ENCODE measurements at regions not wholly inside any gene's neighbourhood (a gene's known extent, or its start where the extent isn't known, plus 50 kb on each side); places are given as distances from the start of the nearest gene placed in this dataset.
"Not testable (repeated sequence)": the region's sequence is repeated elsewhere in the genome, so short reads cannot be mapped to it uniquely, and the experiment has no call there.

DNA sequence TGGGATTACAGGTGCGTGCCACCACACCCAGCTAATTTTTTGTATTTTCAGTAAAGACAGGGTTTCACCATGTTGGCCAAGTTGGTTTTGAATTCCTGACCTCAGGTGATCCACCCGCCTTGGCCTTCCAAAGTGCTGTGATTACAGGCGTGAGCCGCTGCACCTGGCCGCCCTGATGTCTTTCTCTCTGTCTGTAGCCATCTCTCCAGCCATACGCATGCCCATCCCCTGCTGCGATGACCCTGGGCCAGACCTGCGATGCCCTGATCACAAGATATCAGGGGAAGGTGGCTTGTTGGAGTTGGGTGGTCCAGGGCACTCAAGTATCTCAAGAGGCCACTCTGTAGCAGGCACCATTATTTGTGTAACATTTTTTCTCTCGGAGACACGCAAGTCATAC is 54.4 kb upstream of the RBFOX2 start:
- intact Hi-C loops (cut with micrococcal nuclease) = no loop called here
- Histone ChIP-seq H3K27me3 (ENCODE audit: control insufficient read depth in 2 of 2, insufficient read depth in 2 of 2, low read length in 2 of 2) (no peaks in the 10 kb centered on the region), H3K9me3 (replicated peaks in 1 of 2; ENCODE audit: control insufficient read depth in 1 of 2, insufficient read depth in 1 of 2, low read length in 2 of 2) (no peaks in the 10 kb centered on the region), H3K9ac (ENCODE audit: insufficient read depth, low read length, poor library complexity, severe bottlenecking) (no peak overlapping the region), H3K4me3 (replicated peaks in 1 of 3; ENCODE audit: low read depth in 2 of 3, low read length in 3 of 3) (no peak overlapping the region), H3K4me2 (replicated peaks; ENCODE audit: extremely low read depth, low read length, poor library complexity, severe bottlenecking) (no peak overlapping the region), H3K36me3 (replicated peaks in 1 of 2; ENCODE audit: control insufficient read depth in 1 of 2, insufficient read depth in 2 of 2, low read length in 2 of 2) (no peaks in the 10 kb centered on the region), H4K20me1 (ENCODE audit: insufficient read depth, low read length) (no peaks in the 10 kb centered on the region), H2AFZ (ENCODE audit: insufficient read depth, low read depth, low read length, poor library complexity, severe bottlenecking) (no peak overlapping the region), H3K79me2 (ENCODE audit: insufficient read depth, low read length) (no peaks in the 10 kb centered on the region), H3K4me1 (ENCODE audit: control insufficient read depth in 1 of 2, insufficient read depth in 2 of 2, low read length in 2 of 2) (no peaks in the 10 kb centered on the region), H3K27ac (ENCODE audit: low read depth in 1 of 2, low read length in 2 of 2) (no peak overlapping the region)
- Mint-ChIP-seq H3K27ac (no peak overlapping the region), H3K4me3 (peak overlapping the region in 1 of 2 donors; percentile 35), H3K27me3 (ENCODE audit: low read depth in 3 of 3) (peaks cover 18 to 26% (median 19%) of the 10 kb centered on the region in 3 donors), H3K9me3 (peaks cover 0 to 2% (median 0%) of the 10 kb centered on the region in 7 donors), H3K4me1 (no peaks in the 10 kb centered on the region), H3K36me3 (no peaks in the 10 kb centered on the region)
- DNase-seq = no peak
- TF ChIP-seq, protein P1, sequence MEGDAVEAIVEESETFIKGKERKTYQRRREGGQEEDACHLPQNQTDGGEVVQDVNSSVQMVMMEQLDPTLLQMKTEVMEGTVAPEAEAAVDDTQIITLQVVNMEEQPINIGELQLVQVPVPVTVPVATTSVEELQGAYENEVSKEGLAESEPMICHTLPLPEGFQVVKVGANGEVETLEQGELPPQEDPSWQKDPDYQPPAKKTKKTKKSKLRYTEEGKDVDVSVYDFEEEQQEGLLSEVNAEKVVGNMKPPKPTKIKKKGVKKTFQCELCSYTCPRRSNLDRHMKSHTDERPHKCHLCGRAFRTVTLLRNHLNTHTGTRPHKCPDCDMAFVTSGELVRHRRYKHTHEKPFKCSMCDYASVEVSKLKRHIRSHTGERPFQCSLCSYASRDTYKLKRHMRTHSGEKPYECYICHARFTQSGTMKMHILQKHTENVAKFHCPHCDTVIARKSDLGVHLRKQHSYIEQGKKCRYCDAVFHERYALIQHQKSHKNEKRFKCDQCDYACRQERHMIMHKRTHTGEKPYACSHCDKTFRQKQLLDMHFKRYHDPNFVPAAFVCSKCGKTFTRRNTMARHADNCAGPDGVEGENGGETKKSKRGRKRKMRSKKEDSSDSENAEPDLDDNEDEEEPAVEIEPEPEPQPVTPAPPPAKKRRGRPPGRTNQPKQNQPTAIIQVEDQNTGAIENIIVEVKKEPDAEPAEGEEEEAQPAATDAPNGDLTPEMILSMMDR (IDR thresholded peaks at IDR 0.05) = no peak
- WGBS (ENCODE audit: insufficient coverage) = 89% methylated on average over 7 of the region's 10 CpGs

DNA sequence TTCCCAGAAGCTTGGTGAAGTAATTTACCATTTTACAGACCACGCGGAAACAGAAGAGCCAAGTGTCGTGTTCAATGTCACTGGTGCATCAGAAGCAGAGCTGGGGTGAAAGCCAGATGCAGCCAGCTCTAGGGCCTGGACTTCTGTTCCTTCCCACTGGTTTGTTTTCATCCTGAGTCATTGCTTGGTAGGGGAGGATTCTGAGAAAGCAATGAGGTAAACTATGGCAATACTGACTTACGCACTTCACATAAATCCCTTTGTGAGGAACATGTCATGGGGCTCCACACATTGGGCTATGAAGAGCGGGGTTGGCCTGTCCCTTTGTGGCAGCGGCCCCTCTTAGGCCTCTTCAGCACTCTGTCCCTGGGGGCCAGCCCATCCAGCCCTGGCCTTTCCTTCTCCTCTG is 52.4 kb upstream of the RBFOX2 start:
- peaks cover 2 to 14% (median 7%) of the 10 kb centered on the region in 7 donors for H3K9me3 Mint-ChIP-seq
- Histone ChIP-seq H3K4me3 (replicated peaks in 1 of 3; ENCODE audit: low read depth in 2 of 3, low read length in 3 of 3) (no peak overlapping the region), H4K20me1 (ENCODE audit: insufficient read depth, low read length) (no peaks in the 10 kb centered on the region), H3K4me1 (ENCODE audit: control insufficient read depth in 1 of 2, insufficient read depth in 2 of 2, low read length in 2 of 2) (no peaks in the 10 kb centered on the region), H3K9me3 (replicated peaks in 1 of 2; ENCODE audit: control insufficient read depth in 1 of 2, insufficient read depth in 1 of 2, low read length in 2 of 2) (no peaks in the 10 kb centered on the region), H3K4me2 (replicated peaks; ENCODE audit: extremely low read depth, low read length, poor library complexity, severe bottlenecking) (no peak overlapping the region), H3K79me2 (ENCODE audit: insufficient read depth, low read length) (no peaks in the 10 kb centered on the region), H3K9ac (ENCODE audit: insufficient read depth, low read length, poor library complexity, severe bottlenecking) (no peak overlapping the region), H3K27me3 (ENCODE audit: control insufficient read depth in 2 of 2, insufficient read depth in 2 of 2, low read length in 2 of 2) (peaks cover 0 to 10% of the 10 kb centered on the region in 2 donors), H3K27ac (ENCODE audit: low read depth in 1 of 2, low read length in 2 of 2) (no peak overlapping the region), H2AFZ (ENCODE audit: insufficient read depth, low read depth, low read length, poor library complexity, severe bottlenecking) (no peak overlapping the region), H3K36me3 (replicated peaks in 1 of 2; ENCODE audit: control insufficient read depth in 1 of 2, insufficient read depth in 2 of 2, low read length in 2 of 2) (no peaks in the 10 kb centered on the region)
- H3K27me3 Mint-ChIP-seq (ENCODE audit: low read depth in 3 of 3) = peaks cover 31 to 41% (median 33%) of the 10 kb centered on the region in 3 donors
- 98% methylated on average over 4 of the region's 6 CpGs for WGBS (ENCODE audit: insufficient coverage)
- H3K36me3 Mint-ChIP-seq = no peaks in the 10 kb centered on the region
- H3K4me1 Mint-ChIP-seq = no peaks in the 10 kb centered on the region
- peak overlapping the region in 1 of 2 donors; percentile 45 for H3K4me3 Mint-ChIP-seq
- TF ChIP-seq, protein P1 (IDR thresholded peaks at IDR 0.05) = no peak
- H3K27ac Mint-ChIP-seq = no peak overlapping the region
- intact Hi-C loops (cut with micrococcal nuclease) = no loop called here
- DNase-seq = no peak

DNA sequence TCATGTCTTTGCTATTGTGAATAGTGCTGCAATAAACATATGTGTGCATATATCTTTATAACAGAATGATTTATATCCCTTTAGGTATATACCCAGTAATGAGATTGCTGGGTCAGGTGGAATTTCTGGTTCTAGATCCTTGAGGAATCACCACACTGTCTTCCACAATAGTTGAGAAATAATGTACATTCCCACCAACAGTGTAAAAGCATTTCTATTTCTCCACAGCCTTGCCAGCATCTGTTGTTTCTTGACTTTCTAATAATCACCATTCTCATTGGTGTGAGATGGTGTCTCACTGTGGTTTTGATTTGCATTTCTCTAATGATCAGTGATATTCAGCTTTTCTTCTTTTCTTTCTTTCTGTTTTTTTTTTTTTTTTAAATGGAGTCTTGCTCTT is 51.7 kb upstream of the RBFOX2 start:
- H3K27ac Mint-ChIP-seq = not testable (repeated sequence)
- H3K27me3 Mint-ChIP-seq (ENCODE audit: low read depth in 3 of 3) = peaks cover 35 to 48% (median 39%) of the 10 kb centered on the region in 3 donors

More for the DNA sequence above, 51.7 kb upstream of the RBFOX2 start:
- peaks cover 2 to 14% (median 10%) of the 10 kb centered on the region in 7 donors for H3K9me3 Mint-ChIP-seq
- H3K27ac ChIP-seq (ENCODE audit: low read depth in 1 of 2, low read length in 2 of 2); H3K9me3 ChIP-seq (replicated peaks in 1 of 2; ENCODE audit: control insufficient read depth in 1 of 2, insufficient read depth in 1 of 2, low read length in 2 of 2); DNase-seq; H3K4me2 ChIP-seq (replicated peaks; ENCODE audit: extremely low read depth, low read length, poor library complexity, severe bottlenecking); H2AFZ ChIP-seq (ENCODE audit: insufficient read depth, low read depth, low read length, poor library complexity, severe bottlenecking); intact Hi-C loops (cut with micrococcal nuclease); H4K20me1 ChIP-seq (ENCODE audit: insufficient read depth, low read length); H3K36me3 ChIP-seq (replicated peaks in 1 of 2; ENCODE audit: control insufficient read depth in 1 of 2, insufficient read depth in 2 of 2, low read length in 2 of 2); H3K4me1 Mint-ChIP-seq; H3K4me3 ChIP-seq (replicated peaks in 1 of 3; ENCODE audit: low read depth in 2 of 3, low read length in 3 of 3); H3K9ac ChIP-seq (ENCODE audit: insufficient read depth, low read length, poor library complexity, severe bottlenecking); H3K4me3 Mint-ChIP-seq; H3K36me3 Mint-ChIP-seq; H3K79me2 ChIP-seq (ENCODE audit: insufficient read depth, low read length); H3K4me1 ChIP-seq (ENCODE audit: control insufficient read depth in 1 of 2, insufficient read depth in 2 of 2, low read length in 2 of 2): not testable (repeated sequence)
- H3K27me3 ChIP-seq (ENCODE audit: control insufficient read depth in 2 of 2, insufficient read depth in 2 of 2, low read length in 2 of 2) = peaks cover 0 to 11% of the 10 kb centered on the region in 2 donors
